ENCODE measurements at regions not wholly inside any gene's neighbourhood (a gene's known extent, or its start where the extent isn't known, plus 50 kb on each side); places are given as distances from the start of the nearest gene placed in this dataset.

DNA sequence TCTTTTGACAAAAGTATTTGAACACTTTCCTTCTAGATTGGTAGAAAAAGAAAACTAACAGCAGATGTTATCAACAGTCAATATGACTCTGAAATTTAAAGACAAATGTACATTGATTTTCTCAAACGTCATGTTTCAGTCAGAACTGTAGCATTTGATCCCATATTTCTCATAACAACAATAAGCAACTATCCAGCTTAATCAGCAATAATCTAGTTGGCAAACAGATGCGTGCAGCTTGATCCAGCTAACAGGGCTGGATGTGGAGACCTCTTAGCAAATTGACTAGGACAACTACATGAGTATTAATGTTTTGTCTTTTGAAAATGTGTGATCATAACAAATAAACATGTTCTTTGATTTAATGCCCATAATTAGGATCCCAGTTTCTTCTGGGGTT, 94.0 kb upstream of the STT3B start:
- Histone ChIP-seq H3K4me2 (ENCODE audit: low read depth, low read length) (no peak overlapping the region), H3K4me1 (ENCODE audit: control insufficient read depth, insufficient read depth, low read length) (no peaks in the 10 kb centered on the region), H3K9ac (ENCODE audit: low read depth, low read length) (no peak overlapping the region), H2BK120ac (ENCODE audit: low read depth, low read length) (no peak overlapping the region), H3K18ac (ENCODE audit: low read depth, low read length) (no peak overlapping the region), H3K27ac (ENCODE audit: insufficient read depth, low read length) (no peak overlapping the region), H3K79me1 (ENCODE audit: low read depth in 1 of 2, low read length in 2 of 2) (no peaks in the 10 kb centered on the region), H3K27me3 (ENCODE audit: control insufficient read depth, insufficient read depth, low read length) (no peaks in the 10 kb centered on the region), H3K36me3 (ENCODE audit: control insufficient read depth, insufficient read depth, low read length) (no peaks in the 10 kb centered on the region), H3K4me3 (ENCODE audit: insufficient read depth, low read depth, low read length) (no peak overlapping the region), H3K23ac (ENCODE audit: low read depth, low read length) (no peak overlapping the region), H3K4ac (ENCODE audit: low read depth, low read length) (no peak overlapping the region), H2BK5ac (ENCODE audit: low read depth, low read length, poor library complexity, severe bottlenecking) (no peak overlapping the region), H2BK20ac (ENCODE audit: low read depth, low read length) (no peak overlapping the region), H2BK15ac (ENCODE audit: low read depth, low read length) (no peak overlapping the region), H4K8ac (ENCODE audit: low read depth in 2 of 2, low read length in 2 of 2) (no peak overlapping the region), H4K91ac (ENCODE audit: insufficient read depth, low read depth, low read length) (no peak overlapping the region), H3K56ac (ENCODE audit: extremely low read depth, insufficient read depth, low read length) (no peak overlapping the region), H3K9me1 (ENCODE audit: insufficient read depth, low read length) (no peaks in the 10 kb centered on the region), H2AK5ac (ENCODE audit: low read depth, low read length) (no peak overlapping the region), H4K20me1 (ENCODE audit: insufficient read depth, low read length) (no peaks in the 10 kb centered on the region), H3K14ac (replicated peaks; ENCODE audit: low read depth, low read length) (no peak overlapping the region), H2AK9ac (replicated peaks; ENCODE audit: low read depth, low read length, poor library complexity) (no peak overlapping the region), H4K5ac (ENCODE audit: low read depth, low read length) (no peak overlapping the region), H2AFZ (replicated peaks; ENCODE audit: low read length, poor library complexity) (no peak overlapping the region), H3K9me3 (ENCODE audit: control insufficient read depth, insufficient read depth, low read length) (peaks cover 1% of the 10 kb centered on the region; the same call in 1 of the 2 replicates)
- intact Hi-C loops (cut with micrococcal nuclease): no loop called here
- DNase-seq: no peak
- ATAC-seq (ENCODE audit: low read depth): no peak
- POLR2A ChIA-PET (ENCODE audit: unreplicated experiment): no interaction called here
- 0 out of 2 replicates have a peak, but pooled peaks have one; percentile 22 for TF ChIP-seq MAFK (IDR thresholded peaks at IDR 0.05; ENCODE audit: low read depth, low read length)
- TF ChIP-seq, protein P1, sequence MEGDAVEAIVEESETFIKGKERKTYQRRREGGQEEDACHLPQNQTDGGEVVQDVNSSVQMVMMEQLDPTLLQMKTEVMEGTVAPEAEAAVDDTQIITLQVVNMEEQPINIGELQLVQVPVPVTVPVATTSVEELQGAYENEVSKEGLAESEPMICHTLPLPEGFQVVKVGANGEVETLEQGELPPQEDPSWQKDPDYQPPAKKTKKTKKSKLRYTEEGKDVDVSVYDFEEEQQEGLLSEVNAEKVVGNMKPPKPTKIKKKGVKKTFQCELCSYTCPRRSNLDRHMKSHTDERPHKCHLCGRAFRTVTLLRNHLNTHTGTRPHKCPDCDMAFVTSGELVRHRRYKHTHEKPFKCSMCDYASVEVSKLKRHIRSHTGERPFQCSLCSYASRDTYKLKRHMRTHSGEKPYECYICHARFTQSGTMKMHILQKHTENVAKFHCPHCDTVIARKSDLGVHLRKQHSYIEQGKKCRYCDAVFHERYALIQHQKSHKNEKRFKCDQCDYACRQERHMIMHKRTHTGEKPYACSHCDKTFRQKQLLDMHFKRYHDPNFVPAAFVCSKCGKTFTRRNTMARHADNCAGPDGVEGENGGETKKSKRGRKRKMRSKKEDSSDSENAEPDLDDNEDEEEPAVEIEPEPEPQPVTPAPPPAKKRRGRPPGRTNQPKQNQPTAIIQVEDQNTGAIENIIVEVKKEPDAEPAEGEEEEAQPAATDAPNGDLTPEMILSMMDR (conservative IDR thresholded peaks at IDR 0.05; ENCODE audit: low read depth, low read length): no peak
- dilution Hi-C loops (cut with HindIII; ENCODE audit: low sequenced_read_pairs, unreplicated experiment): no loop called here
- BruUV-seq (replicated peaks): no TSS peak
- in situ Hi-C loops (cut with MboI; ENCODE audit: low sequenced_read_pairs): no loop called here
- CTCF ChIA-PET: no interaction called here
- no CpG with 5 or more reads among the region's 2 CpGs for WGBS, 2 experiments (ENCODE audit: extremely low coverage in 2 of 2, insufficient read length in 1 of 2)

Data from IMR-90 (cell line).